Nephron progenitor cell (in vitro differentiated cells): ENCODE measurements at regions not wholly inside any gene's neighbourhood (a gene's known extent, or its start where the extent isn't known, plus 50 kb on each side); places are given as distances from the start of the nearest gene placed in this dataset.

Experiments used
- DNase-seq: peaks from one replicate; pipeline ENCODE4 v3.0.0; 2021
- H3K27ac Mint-ChIP-seq: 2 replicates; pipeline ENCODE4 v1.8.0; 2021; ENCODE audit warnings: mild to moderate bottlenecking, moderate library complexity, mixed read lengths
- H3K27me3 Mint-ChIP-seq: 2 replicates; pipeline ENCODE4 v1.8.0; 2021; ENCODE audit warnings: mild to moderate bottlenecking, low read depth, mixed read lengths; ENCODE audit not compliant: poor library complexity
- H3K36me3 Mint-ChIP-seq: 2 replicates; pipeline ENCODE4 v1.8.0; 2021; ENCODE audit warnings: low read depth, mixed read lengths
- H3K4me1 Mint-ChIP-seq: 2 replicates; pipeline ENCODE4 v1.8.0; 2021; ENCODE audit warnings: mixed read lengths
- H3K4me3 Mint-ChIP-seq: 2 replicates; pipeline ENCODE4 v1.8.0; 2021; ENCODE audit warnings: mild to moderate bottlenecking, moderate library complexity, mixed read lengths
- H3K9me3 Mint-ChIP-seq: 2 replicates; pipeline ENCODE4 v1.8.0; 2021; ENCODE audit warnings: mild to moderate bottlenecking, moderate library complexity, mixed read lengths
- TF ChIP-seq, protein P1 (sequence below): fragments of 200-600 bp; sonication (generic); IDR thresholded peaks from 2 replicates; pipeline ENCODE4 v1.5.0; 2021; ENCODE audit warnings: antibody characterized with exemption

DNA sequence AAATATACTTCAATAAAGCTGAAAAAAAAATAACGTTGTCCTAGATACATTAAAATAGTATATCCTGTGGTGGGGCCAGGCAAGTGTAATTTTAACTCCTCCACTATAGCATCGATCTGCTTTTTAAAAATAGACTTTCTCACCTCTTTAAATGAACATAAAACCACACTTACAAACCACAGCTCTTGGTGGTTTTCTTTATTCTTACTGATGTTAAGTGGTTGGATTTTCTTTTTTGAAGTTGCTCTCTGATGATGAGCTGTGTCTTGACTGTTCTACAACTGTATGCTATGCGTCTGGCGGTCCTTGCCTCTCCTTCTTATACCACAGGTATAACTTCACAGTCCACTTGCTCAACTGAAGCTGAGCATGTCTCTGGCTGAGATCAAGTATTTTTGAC is 721.5 kb upstream of the KLHL1 start:
- no peak overlapping the region for H3K27ac Mint-ChIP-seq
- no peaks in the 10 kb centered on the region for H3K9me3 Mint-ChIP-seq
- H3K4me3 Mint-ChIP-seq, result no peak overlapping the region
- TF ChIP-seq, protein P1, sequence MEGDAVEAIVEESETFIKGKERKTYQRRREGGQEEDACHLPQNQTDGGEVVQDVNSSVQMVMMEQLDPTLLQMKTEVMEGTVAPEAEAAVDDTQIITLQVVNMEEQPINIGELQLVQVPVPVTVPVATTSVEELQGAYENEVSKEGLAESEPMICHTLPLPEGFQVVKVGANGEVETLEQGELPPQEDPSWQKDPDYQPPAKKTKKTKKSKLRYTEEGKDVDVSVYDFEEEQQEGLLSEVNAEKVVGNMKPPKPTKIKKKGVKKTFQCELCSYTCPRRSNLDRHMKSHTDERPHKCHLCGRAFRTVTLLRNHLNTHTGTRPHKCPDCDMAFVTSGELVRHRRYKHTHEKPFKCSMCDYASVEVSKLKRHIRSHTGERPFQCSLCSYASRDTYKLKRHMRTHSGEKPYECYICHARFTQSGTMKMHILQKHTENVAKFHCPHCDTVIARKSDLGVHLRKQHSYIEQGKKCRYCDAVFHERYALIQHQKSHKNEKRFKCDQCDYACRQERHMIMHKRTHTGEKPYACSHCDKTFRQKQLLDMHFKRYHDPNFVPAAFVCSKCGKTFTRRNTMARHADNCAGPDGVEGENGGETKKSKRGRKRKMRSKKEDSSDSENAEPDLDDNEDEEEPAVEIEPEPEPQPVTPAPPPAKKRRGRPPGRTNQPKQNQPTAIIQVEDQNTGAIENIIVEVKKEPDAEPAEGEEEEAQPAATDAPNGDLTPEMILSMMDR, result no peak
- no peaks in the 10 kb centered on the region for H3K4me1 Mint-ChIP-seq
- DNase-seq, result no peak
- no peaks in the 10 kb centered on the region for H3K36me3 Mint-ChIP-seq
- no peaks in the 10 kb centered on the region for H3K27me3 Mint-ChIP-seq

DNA sequence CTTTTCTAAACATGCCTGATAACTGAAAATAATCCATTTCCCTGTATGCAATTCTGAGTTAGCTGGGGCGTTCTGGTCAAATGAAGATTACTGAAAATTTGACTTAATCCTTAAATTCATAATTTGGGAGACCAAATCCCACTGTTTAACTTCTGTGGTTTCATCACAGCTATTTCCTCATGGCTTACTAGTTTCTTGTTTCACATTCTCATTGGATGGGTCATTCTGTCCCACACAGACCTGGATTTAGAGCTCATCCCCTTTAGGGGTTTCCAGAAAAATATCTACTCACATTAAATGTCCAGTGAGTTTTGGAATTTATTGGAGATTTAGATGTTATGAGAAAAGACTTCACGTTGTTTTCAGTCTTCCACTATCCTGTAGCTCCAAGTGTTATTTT is 709.3 kb upstream of the KLHL1 start:
- no peak overlapping the region for H3K4me3 Mint-ChIP-seq
- no peak for DNase-seq
- no peaks in the 10 kb centered on the region for H3K36me3 Mint-ChIP-seq
- H3K4me1 Mint-ChIP-seq, result no peaks in the 10 kb centered on the region
- no peaks in the 10 kb centered on the region for H3K9me3 Mint-ChIP-seq
- TF ChIP-seq, protein P1, result no peak
- H3K27ac Mint-ChIP-seq, result no peak overlapping the region
- H3K27me3 Mint-ChIP-seq, result no peaks in the 10 kb centered on the region

DNA sequence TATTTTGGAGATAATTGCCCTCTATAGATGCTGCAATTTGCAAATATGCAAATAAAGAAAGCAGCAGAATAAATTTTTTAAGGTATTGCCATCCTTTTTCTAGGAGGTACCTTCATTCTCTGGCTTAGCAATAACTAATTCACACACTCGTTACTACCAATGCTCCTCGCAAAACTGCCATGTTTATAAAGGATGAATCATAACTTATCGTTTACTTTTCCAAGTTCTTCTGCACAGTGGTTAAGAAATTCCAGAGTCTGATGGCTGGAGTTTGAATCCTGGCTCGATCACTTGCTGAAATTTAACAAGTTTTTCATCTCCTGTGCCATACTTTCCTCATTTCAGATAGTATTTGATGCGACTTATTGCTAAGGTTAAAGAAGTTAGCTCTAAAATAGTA is 708.6 kb upstream of the KLHL1 start:
- Mint-ChIP-seq H3K9me3 (no peaks in the 10 kb centered on the region), H3K27ac (no peak overlapping the region), H3K36me3 (no peaks in the 10 kb centered on the region), H3K4me3 (no peak overlapping the region), H3K4me1 (no peaks in the 10 kb centered on the region), H3K27me3 (no peaks in the 10 kb centered on the region)
- DNase-seq, result no peak
- TF ChIP-seq, protein P1, result no peak

DNA sequence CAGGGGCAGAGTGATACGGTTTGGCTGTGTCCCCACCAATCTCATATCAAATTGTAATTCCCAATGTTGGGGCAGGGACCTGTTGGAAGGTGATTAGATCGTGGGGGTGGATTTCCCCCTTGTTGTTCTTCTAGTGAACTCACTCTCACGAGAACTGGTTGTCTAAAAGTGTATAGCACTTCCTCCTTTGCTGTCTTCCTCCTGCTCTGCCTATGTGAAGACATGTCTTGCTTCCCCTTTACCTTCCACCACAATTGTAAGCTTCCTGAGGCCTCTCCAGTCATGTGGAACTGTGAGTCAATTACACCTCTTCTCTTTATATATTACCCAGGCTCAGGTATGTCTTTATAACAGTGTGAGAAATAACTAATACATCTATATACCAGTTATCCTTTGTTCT is 706.4 kb upstream of the KLHL1 start:
- Mint-ChIP-seq H3K27me3 (no peaks in the 10 kb centered on the region), H3K36me3 (no peaks in the 10 kb centered on the region), H3K4me1 (no peaks in the 10 kb centered on the region), H3K27ac (no peak overlapping the region), H3K4me3 (no peak overlapping the region), H3K9me3 (no peaks in the 10 kb centered on the region)
- DNase-seq, result no peak
- TF ChIP-seq, protein P1, result no peak

DNA sequence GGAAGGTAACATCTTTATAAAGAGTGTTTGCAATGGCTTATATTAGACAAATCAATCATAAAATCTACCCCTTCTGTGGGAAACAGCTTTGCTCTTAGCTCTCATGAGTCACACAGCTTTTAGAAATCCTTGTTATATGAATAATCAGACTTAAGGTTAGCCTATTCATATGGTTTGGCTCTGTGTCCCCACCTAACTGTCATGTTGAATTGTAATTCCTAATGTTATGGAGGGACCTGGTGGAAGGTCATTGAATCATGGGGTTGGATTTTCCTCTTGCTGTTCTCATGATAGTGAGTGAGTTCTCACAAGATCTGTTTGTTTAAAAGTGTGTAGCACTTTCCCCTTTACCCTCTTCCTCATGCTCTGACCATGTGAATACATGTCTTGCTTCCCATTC is 704.2 kb upstream of the KLHL1 start:
- TF ChIP-seq, protein P1, result no peak
- H3K4me3 Mint-ChIP-seq, result no peak overlapping the region
- no peak for DNase-seq
- no peaks in the 10 kb centered on the region for H3K9me3 Mint-ChIP-seq
- no peak overlapping the region for H3K27ac Mint-ChIP-seq
- peaks cover 3% of the 10 kb centered on the region for H3K27me3 Mint-ChIP-seq
- no peaks in the 10 kb centered on the region for H3K36me3 Mint-ChIP-seq
- H3K4me1 Mint-ChIP-seq, result no peaks in the 10 kb centered on the region

DNA sequence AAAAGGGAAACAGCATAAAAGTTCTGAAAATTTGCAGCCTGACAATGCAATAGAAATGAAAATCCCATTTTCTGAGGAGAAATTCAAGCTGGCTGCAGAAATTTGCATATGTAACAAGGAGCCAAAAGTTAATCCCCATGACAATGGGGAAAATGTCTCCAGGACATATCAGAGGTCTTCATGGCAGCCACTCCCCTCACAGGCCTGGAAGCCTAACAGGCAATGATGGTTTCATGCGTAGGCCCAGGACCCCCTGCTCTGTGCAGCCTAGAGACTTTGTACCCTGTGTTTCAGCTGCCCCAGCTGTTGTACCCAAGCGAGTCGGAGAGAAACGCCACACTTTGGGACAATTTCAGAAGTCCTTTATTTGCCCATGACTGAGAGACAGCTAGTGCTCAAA is 701.3 kb upstream of the KLHL1 start:
- Mint-ChIP-seq H3K36me3 (no peaks in the 10 kb centered on the region), H3K4me3 (no peak overlapping the region), H3K4me1 (no peaks in the 10 kb centered on the region), H3K27ac (no peak overlapping the region), H3K27me3 (peaks cover 3% of the 10 kb centered on the region), H3K9me3 (no peaks in the 10 kb centered on the region)
- DNase-seq, result no peak
- TF ChIP-seq, protein P1, result no peak
